ENCODE measurements at regions not wholly inside any gene's neighbourhood (a gene's known extent, or its start where the extent isn't known, plus 50 kb on each side); places are given as distances from the start of the nearest gene placed in this dataset.

DNA sequence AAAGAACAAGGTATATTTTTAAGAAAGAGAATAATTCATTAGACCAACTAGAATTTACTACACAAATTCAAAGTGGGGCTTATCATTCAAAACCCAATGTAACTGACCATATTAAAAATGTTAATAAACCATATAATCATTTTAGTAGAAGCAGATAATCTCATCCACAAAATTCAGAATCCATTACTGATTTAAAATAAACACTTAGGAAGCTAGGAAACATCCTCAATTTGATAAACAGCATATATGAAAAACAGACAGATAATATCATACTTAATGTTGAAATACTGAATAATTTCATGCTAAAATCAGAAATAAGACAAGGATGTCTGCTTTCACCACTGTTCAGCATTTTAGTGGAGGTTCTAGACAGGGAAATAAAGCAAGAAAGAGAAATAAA is 902.8 kb upstream of the PHF14 start:
- Histone ChIP-seq H3K4me2 (ENCODE audit: low read length) (no peak overlapping the region), H3K36me3 (ENCODE audit: insufficient read depth, low read length) (no peaks in the 10 kb centered on the region), H3K27me3 (ENCODE audit: insufficient read depth, low read depth, low read length) (no peaks in the 10 kb centered on the region), H3K27ac (ENCODE audit: low read length) (no peak overlapping the region), H3F3A (ENCODE audit: insufficient read depth, low read length, poor library complexity, severe bottlenecking) (no peaks in the 10 kb centered on the region), H2AFZ (ENCODE audit: low read depth, low read length) (no peak overlapping the region), H4K20me1 (ENCODE audit: insufficient read depth) (no peaks in the 10 kb centered on the region), H3K79me2 (replicated peaks; ENCODE audit: insufficient read depth, low read length) (no peaks in the 10 kb centered on the region), H3K9ac (ENCODE audit: low read length) (no peak overlapping the region), H3K9me3 (ENCODE audit: low read length) (no peaks in the 10 kb centered on the region), H3K4me3 (ENCODE audit: low read length) (no peak overlapping the region), H3K9me2 (ENCODE audit: insufficient read depth, low read length) (no peaks in the 10 kb centered on the region)
- TF ChIP-seq TAF1 (IDR thresholded peaks at IDR 0.05; ENCODE audit: low read depth) (no peak), MXI1 (conservative IDR thresholded peaks at IDR 0.05; ENCODE audit: poor library complexity, severe bottlenecking) (no peak), RAD21 (conservative IDR thresholded peaks at IDR 0.05) (no peak), SMC3 (conservative IDR thresholded peaks at IDR 0.05; ENCODE audit: poor library complexity) (no peak), EZH2 (IDR thresholded peaks at IDR 0.05; ENCODE audit: borderline replicate concordance, insufficient read depth, low read length, poor library complexity, severe bottlenecking) (no peak), EP300 (conservative IDR thresholded peaks at IDR 0.05; ENCODE audit: poor library complexity, severe bottlenecking) (no peak), POLR2AphosphoS5 (IDR thresholded peaks at IDR 0.05) (no peak)
- TF ChIP-seq, protein P1, sequence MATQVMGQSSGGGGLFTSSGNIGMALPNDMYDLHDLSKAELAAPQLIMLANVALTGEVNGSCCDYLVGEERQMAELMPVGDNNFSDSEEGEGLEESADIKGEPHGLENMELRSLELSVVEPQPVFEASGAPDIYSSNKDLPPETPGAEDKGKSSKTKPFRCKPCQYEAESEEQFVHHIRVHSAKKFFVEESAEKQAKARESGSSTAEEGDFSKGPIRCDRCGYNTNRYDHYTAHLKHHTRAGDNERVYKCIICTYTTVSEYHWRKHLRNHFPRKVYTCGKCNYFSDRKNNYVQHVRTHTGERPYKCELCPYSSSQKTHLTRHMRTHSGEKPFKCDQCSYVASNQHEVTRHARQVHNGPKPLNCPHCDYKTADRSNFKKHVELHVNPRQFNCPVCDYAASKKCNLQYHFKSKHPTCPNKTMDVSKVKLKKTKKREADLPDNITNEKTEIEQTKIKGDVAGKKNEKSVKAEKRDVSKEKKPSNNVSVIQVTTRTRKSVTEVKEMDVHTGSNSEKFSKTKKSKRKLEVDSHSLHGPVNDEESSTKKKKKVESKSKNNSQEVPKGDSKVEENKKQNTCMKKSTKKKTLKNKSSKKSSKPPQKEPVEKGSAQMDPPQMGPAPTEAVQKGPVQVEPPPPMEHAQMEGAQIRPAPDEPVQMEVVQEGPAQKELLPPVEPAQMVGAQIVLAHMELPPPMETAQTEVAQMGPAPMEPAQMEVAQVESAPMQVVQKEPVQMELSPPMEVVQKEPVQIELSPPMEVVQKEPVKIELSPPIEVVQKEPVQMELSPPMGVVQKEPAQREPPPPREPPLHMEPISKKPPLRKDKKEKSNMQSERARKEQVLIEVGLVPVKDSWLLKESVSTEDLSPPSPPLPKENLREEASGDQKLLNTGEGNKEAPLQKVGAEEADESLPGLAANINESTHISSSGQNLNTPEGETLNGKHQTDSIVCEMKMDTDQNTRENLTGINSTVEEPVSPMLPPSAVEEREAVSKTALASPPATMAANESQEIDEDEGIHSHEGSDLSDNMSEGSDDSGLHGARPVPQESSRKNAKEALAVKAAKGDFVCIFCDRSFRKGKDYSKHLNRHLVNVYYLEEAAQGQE (IDR thresholded peaks at IDR 0.05; ENCODE audit: borderline replicate concordance): no peak
- TF ChIP-seq, protein P2, sequence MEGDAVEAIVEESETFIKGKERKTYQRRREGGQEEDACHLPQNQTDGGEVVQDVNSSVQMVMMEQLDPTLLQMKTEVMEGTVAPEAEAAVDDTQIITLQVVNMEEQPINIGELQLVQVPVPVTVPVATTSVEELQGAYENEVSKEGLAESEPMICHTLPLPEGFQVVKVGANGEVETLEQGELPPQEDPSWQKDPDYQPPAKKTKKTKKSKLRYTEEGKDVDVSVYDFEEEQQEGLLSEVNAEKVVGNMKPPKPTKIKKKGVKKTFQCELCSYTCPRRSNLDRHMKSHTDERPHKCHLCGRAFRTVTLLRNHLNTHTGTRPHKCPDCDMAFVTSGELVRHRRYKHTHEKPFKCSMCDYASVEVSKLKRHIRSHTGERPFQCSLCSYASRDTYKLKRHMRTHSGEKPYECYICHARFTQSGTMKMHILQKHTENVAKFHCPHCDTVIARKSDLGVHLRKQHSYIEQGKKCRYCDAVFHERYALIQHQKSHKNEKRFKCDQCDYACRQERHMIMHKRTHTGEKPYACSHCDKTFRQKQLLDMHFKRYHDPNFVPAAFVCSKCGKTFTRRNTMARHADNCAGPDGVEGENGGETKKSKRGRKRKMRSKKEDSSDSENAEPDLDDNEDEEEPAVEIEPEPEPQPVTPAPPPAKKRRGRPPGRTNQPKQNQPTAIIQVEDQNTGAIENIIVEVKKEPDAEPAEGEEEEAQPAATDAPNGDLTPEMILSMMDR (IDR thresholded peaks at IDR 0.05; ENCODE audit: poor library complexity, severe bottlenecking): no peak

DNA sequence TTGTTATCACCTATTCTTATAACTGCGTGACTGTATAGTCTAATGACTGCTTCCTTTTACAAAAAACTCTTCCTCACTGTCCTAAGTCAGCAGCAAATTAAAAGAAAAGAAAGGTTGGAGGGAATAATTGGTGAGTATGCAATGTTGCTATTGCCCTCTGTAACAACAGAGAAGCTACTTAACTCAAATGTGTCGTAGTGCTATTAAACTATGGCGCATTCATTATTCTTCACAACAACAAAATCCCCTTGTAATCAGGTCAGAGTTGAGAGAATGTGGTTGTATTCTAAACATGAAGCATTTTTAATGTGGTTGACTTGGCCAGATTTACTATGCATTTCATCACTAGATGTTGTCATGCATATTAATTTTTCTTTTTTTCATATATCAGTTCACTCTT is 897.8 kb upstream of the PHF14 start:
- Histone ChIP-seq H3K4me2 (ENCODE audit: low read length) (no peak overlapping the region), H4K20me1 (ENCODE audit: insufficient read depth) (no peaks in the 10 kb centered on the region), H3K27ac (ENCODE audit: low read length) (no peak overlapping the region)

More for the DNA sequence above, 897.8 kb upstream of the PHF14 start:
- Histone ChIP-seq H3F3A (ENCODE audit: insufficient read depth, low read length, poor library complexity, severe bottlenecking) (no peaks in the 10 kb centered on the region), H3K9me3 (ENCODE audit: low read length) (no peaks in the 10 kb centered on the region), H3K9me2 (ENCODE audit: insufficient read depth, low read length) (no peaks in the 10 kb centered on the region), H2AFZ (ENCODE audit: low read depth, low read length) (no peak overlapping the region), H3K9ac (ENCODE audit: low read length) (no peak overlapping the region), H3K36me3 (ENCODE audit: insufficient read depth, low read length) (no peaks in the 10 kb centered on the region), H3K79me2 (replicated peaks; ENCODE audit: insufficient read depth, low read length) (no peaks in the 10 kb centered on the region), H3K4me3 (ENCODE audit: low read length) (no peak overlapping the region), H3K27me3 (ENCODE audit: insufficient read depth, low read depth, low read length) (no peaks in the 10 kb centered on the region)
- TF ChIP-seq RAD21 (conservative IDR thresholded peaks at IDR 0.05) (no peak), EZH2 (IDR thresholded peaks at IDR 0.05; ENCODE audit: borderline replicate concordance, insufficient read depth, low read length, poor library complexity, severe bottlenecking) (no peak), SMC3 (conservative IDR thresholded peaks at IDR 0.05; ENCODE audit: poor library complexity) (no peak), MXI1 (conservative IDR thresholded peaks at IDR 0.05; ENCODE audit: poor library complexity, severe bottlenecking) (no peak), EP300 (conservative IDR thresholded peaks at IDR 0.05; ENCODE audit: poor library complexity, severe bottlenecking) (no peak), POLR2AphosphoS5 (IDR thresholded peaks at IDR 0.05) (no peak), TAF1 (IDR thresholded peaks at IDR 0.05; ENCODE audit: low read depth) (no peak)
- TF ChIP-seq, protein P2 (IDR thresholded peaks at IDR 0.05; ENCODE audit: poor library complexity, severe bottlenecking): no peak
- TF ChIP-seq, protein P1 (IDR thresholded peaks at IDR 0.05; ENCODE audit: borderline replicate concordance): no peak

All from neural cell (in vitro differentiated cells).